ENCODE measurements at regions not wholly inside any gene's neighbourhood (a gene's known extent, or its start where the extent isn't known, plus 50 kb on each side); places are given as distances from the start of the nearest gene placed in this dataset.
A peak's percentile ranks its signal among the peaks of the same experiment; 100 is the strongest.

GRCh38 chr3:168524129-168524528 lies 428.4 kb upstream of the GOLIM4 start:
- no peak overlapping the region for H3K27ac ChIP-seq
- TF ChIP-seq ZFX (IDR thresholded peaks at IDR 0.05) (no peak), CTCF (conservative IDR thresholded peaks at IDR 0.05) (no peak)

GRCh38 chr3:168517249-168518071 lies 421.7 kb upstream of the GOLIM4 start:
- TF ChIP-seq ZFX (IDR thresholded peaks at IDR 0.05) (no peak), CTCF (conservative IDR thresholded peaks at IDR 0.05) (no peak)
- H3K27ac ChIP-seq, result no peak overlapping the region

GRCh38 chr3:168514252-168514651 lies 418.5 kb upstream of the GOLIM4 start:
- H3K27ac ChIP-seq, result no peak overlapping the region
- TF ChIP-seq ZFX (IDR thresholded peaks at IDR 0.05) (no peak), CTCF (conservative IDR thresholded peaks at IDR 0.05) (no peak)

- no peak overlapping the region for H3K27ac ChIP-seq
- no peak for TF ChIP-seq ZFX (IDR thresholded peaks at IDR 0.05)
- TF ChIP-seq CTCF (conservative IDR thresholded peaks at IDR 0.05), result no peak
These were observed 417.1 kb upstream of the GOLIM4 start for GRCh38 chr3:168512802-168513201.

GRCh38 chr3:168511428-168512014 lies 415.8 kb upstream of the GOLIM4 start:
- TF ChIP-seq CTCF (conservative IDR thresholded peaks at IDR 0.05) (peak; percentile 83), ZFX (IDR thresholded peaks at IDR 0.05) (no peak)
- no peak overlapping the region for H3K27ac ChIP-seq

GRCh38 chr3:168506589-168506988 lies 410.9 kb upstream of the GOLIM4 start:
- H3K27ac ChIP-seq, result no peak overlapping the region
- no peak for TF ChIP-seq CTCF (conservative IDR thresholded peaks at IDR 0.05)
- no peak for TF ChIP-seq ZFX (IDR thresholded peaks at IDR 0.05)

- no peak for TF ChIP-seq ZFX (IDR thresholded peaks at IDR 0.05)
- TF ChIP-seq CTCF (conservative IDR thresholded peaks at IDR 0.05), result no peak
These were observed 405.8 kb upstream of the GOLIM4 start for GRCh38 chr3:168501570-168501969.

More at GRCh38 chr3:168501570-168501969, 405.8 kb upstream of the GOLIM4 start:
- H3K27ac ChIP-seq, result no peak overlapping the region
